ENCODE measurements at regions not wholly inside any gene's neighbourhood (a gene's known extent, or its start where the extent isn't known, plus 50 kb on each side); places are given as distances from the start of the nearest gene placed in this dataset.

DNA sequence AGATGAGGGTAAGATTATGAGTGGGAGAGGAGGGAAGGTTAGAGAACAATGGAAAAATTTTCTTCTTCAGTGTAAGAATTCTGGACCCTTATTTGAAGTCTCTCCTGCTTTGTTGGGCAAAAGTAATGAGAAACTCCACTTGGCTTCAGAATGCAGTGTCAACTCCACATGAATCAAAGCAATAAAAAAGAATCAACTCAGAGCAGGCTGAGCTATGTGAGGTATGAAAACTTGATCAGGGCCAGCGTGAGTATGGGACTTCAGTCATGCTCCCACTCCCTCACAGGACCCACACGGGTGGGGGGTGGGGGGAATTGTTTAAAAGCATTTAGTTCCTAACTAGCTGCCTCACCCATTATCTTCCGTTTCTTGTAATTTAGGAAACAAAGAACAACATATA lies 502.2 kb downstream of the PDCD6IP start:
- no peak for DNase-seq (ENCODE audit: insufficient read length, low spot score)
- TF ChIP-seq, protein P1, sequence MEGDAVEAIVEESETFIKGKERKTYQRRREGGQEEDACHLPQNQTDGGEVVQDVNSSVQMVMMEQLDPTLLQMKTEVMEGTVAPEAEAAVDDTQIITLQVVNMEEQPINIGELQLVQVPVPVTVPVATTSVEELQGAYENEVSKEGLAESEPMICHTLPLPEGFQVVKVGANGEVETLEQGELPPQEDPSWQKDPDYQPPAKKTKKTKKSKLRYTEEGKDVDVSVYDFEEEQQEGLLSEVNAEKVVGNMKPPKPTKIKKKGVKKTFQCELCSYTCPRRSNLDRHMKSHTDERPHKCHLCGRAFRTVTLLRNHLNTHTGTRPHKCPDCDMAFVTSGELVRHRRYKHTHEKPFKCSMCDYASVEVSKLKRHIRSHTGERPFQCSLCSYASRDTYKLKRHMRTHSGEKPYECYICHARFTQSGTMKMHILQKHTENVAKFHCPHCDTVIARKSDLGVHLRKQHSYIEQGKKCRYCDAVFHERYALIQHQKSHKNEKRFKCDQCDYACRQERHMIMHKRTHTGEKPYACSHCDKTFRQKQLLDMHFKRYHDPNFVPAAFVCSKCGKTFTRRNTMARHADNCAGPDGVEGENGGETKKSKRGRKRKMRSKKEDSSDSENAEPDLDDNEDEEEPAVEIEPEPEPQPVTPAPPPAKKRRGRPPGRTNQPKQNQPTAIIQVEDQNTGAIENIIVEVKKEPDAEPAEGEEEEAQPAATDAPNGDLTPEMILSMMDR (IDR thresholded peaks at IDR 0.05; ENCODE audit: insufficient read depth, missing control alignments): no peak
- FAIRE-seq: no peak

GRCh38 chr3:34301313-34301712 lies 502.9 kb downstream of the PDCD6IP start:
- DNase-seq (ENCODE audit: insufficient read length, low spot score) (no peak), FAIRE-seq (no peak)
- TF ChIP-seq, protein P1 (IDR thresholded peaks at IDR 0.05; ENCODE audit: insufficient read depth, missing control alignments): no peak

GRCh38 chr3:34305266-34305665 lies 506.8 kb downstream of the PDCD6IP start:
- TF ChIP-seq, protein P1 (IDR thresholded peaks at IDR 0.05; ENCODE audit: insufficient read depth, missing control alignments): no peak

GRCh38 chr3:34312684-34313083 lies 514.3 kb downstream of the PDCD6IP start:
- TF ChIP-seq, protein P1 (IDR thresholded peaks at IDR 0.05; ENCODE audit: insufficient read depth, missing control alignments): no peak
- DNase-seq (ENCODE audit: insufficient read length, low spot score) (no peak), FAIRE-seq (no peak)

More at GRCh38 chr3:34305266-34305665, 506.8 kb downstream of the PDCD6IP start:
- DNase-seq (ENCODE audit: insufficient read length, low spot score) (no peak), FAIRE-seq (no peak)

DNA sequence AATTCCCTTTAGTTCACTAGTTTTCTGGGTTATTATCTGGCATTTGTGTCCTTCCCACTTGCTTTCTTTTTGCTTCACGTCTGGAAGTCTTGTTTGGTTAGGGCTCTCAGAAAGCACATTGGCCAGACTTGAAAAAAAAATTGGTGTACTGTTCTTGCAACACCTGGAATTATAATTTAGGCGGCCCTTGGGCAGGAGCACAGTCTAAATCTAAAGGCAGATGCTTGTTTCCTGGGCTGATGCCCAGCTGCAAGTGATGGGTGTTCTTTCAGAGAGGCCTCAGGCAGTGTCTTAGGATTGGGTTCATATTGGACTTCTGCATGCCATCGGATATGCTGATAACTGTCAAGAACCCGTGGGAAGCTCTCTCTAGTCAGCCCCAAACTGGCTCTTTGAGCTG lies 521.5 kb downstream of the PDCD6IP start:
- no peak for FAIRE-seq
- no peak for DNase-seq (ENCODE audit: insufficient read length, low spot score)

GRCh38 chr3:34323517-34323916 lies 525.1 kb downstream of the PDCD6IP start:
- TF ChIP-seq, protein P1 (IDR thresholded peaks at IDR 0.05; ENCODE audit: insufficient read depth, missing control alignments): no peak
- DNase-seq (ENCODE audit: insufficient read length, low spot score) (no peak), FAIRE-seq (no peak)

More for the DNA sequence above, 521.5 kb downstream of the PDCD6IP start:
- TF ChIP-seq, protein P1 (IDR thresholded peaks at IDR 0.05; ENCODE audit: insufficient read depth, missing control alignments): no peak

DNA sequence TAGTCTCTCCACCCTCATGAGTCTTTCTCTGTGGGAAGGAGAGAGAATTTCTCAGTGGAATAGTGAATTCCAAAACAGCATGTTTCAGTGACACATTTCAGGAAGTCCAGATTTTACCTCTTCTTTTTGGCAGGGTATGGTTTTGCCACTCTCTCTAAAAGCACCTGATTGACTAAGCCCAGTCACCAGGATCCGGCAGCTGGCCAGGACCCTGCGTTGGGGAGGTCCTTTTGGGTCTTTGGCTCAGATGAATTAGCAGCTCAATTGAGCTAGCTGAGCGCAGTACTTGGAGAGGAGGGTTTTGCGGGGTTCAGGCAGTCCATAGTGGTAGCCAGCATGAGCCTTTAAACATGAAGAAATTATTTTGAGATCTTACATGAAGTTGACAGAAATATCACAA lies 548.2 kb downstream of the PDCD6IP start:
- no peak for FAIRE-seq

More for the DNA sequence above, 548.2 kb downstream of the PDCD6IP start:
- no peak for DNase-seq (ENCODE audit: insufficient read length, low spot score)
- TF ChIP-seq, protein P1 (IDR thresholded peaks at IDR 0.05; ENCODE audit: insufficient read depth, missing control alignments): no peak

Data from D721Med (cell line).